PC-3 (cell line): ENCODE measurements at regions not wholly inside any gene's neighbourhood (a gene's known extent, or its start where the extent isn't known, plus 50 kb on each side); places are given as distances from the start of the nearest gene placed in this dataset.

Experiments used
- ATAC-seq: fragments of 200-7000 bp; cut with Tn5 transposase; 2 replicates; pipeline ENCODE4 v1.9.1; 2020; ENCODE audit warnings: mild to moderate bottlenecking, moderate library complexity
- BruUV-seq: library from RNA; stranded (reverse); fragments of 400-500 nt; replicated peaks from 2 replicates; lab custom pipeline; 2021; lab: Mats Ljungman, UMichigan
- CTCF ChIA-PET: fragments of 300-600 bp; sonication (Branson Sonifier 250); formaldehyde crosslinking; loops from one replicate; lab custom pipeline; 2022; ENCODE audit warnings: antibody characterized with exemption; lab: Charles Lee
- POLR2A ChIA-PET: fragments of 300-600 bp; sonication (Branson Sonifier 250); formaldehyde crosslinking; loops from one replicate; lab custom pipeline; 2022; ENCODE audit warnings: antibody characterized with exemption; ENCODE audit not compliant: unreplicated experiment; lab: Charles Lee
- DNase-seq: peaks from one replicate; pipeline ENCODE4 v3.0.0-alpha.2; 2015
- H2AFZ ChIP-seq: fragments of 300-600 bp; sonication (generic); 2 replicates; pipeline ENCODE4 v1.6.0; 2016; ENCODE audit warnings: antibody characterized with exemption, low read length
- H3F3A ChIP-seq: fragments of 300-600 bp; sonication (generic); one replicate; pipeline ENCODE4 v1.6.0; 2017; ENCODE audit warnings: antibody characterized with exemption, low read length, control low read depth, mild to moderate bottlenecking; ENCODE audit not compliant: unreplicated experiment
- H3K27ac ChIP-seq: fragments of 300-600 bp; sonication (generic); 2 replicates; pipeline ENCODE4 v1.5.1; 2016; ENCODE audit warnings: mild to moderate bottlenecking, low read length
- H3K27me3 ChIP-seq: fragments of 300-600 bp; sonication (generic); 2 replicates; pipeline ENCODE4 v1.6.1; 2016; ENCODE audit warnings: low read length, mixed read lengths
- H3K36me3 ChIP-seq: fragments of 300-600 bp; sonication (generic); 2 replicates; pipeline ENCODE4 v1.6.1; 2016; ENCODE audit warnings: low read depth, mixed run types, low read length, mixed read lengths
- H3K4me1 ChIP-seq: fragments of 300-600 bp; sonication (generic); 2 replicates; pipeline ENCODE4 v1.5.1; 2016; ENCODE audit warnings: low read length; ENCODE audit not compliant: insufficient read depth
- H3K4me2 ChIP-seq: fragments of 300-600 bp; sonication (generic); 2 replicates; pipeline ENCODE4 v1.6.0; 2016; ENCODE audit warnings: low read length
- H3K4me3 ChIP-seq: fragments of 300-600 bp; sonication (generic); 2 replicates; pipeline ENCODE4 v1.5.1; 2016; ENCODE audit warnings: mild to moderate bottlenecking, low read length, mixed read lengths
- H3K79me2 ChIP-seq: fragments of 300-600 bp; sonication (generic); 2 replicates; pipeline ENCODE4 v1.6.1; 2017; ENCODE audit warnings: low read length, mixed read lengths
- H3K9ac ChIP-seq: fragments of 300-600 bp; sonication (generic); 2 replicates; pipeline ENCODE4 v1.6.0; 2016; ENCODE audit warnings: mild to moderate bottlenecking, low read length
- H3K9me2 ChIP-seq: fragments of 300-600 bp; sonication (generic); replicated peaks from 2 replicates; pipeline ENCODE4 v1.6.1; 2016; ENCODE audit warnings: mixed run types, low read length, mixed read lengths
- H3K9me3 ChIP-seq: fragments of 300-600 bp; sonication (generic); 2 replicates; pipeline ENCODE4 v1.6.1; 2016; ENCODE audit warnings: low read length, mixed read lengths
- H4K20me1 ChIP-seq: fragments of 300-600 bp; sonication (generic); 2 replicates; pipeline ENCODE4 v1.6.1; 2016; ENCODE audit warnings: low read length, mixed read lengths
- CTCF ChIP-seq: fragments of 300-600 bp; sonication (generic); conservative IDR thresholded peaks from 2 replicates; pipeline ENCODE4 v1.5.1; 2017; ENCODE audit warnings: antibody characterized with exemption, low read depth, mild to moderate bottlenecking, low read length
- EZH2 ChIP-seq: fragments of 300-600 bp; sonication (generic); IDR thresholded peaks from one replicate; pipeline ENCODE4 v1.6.1; 2017; ENCODE audit warnings: antibody characterized with exemption, mild to moderate bottlenecking, low read length; ENCODE audit not compliant: unreplicated experiment
- EZH2phosphoT487 ChIP-seq: fragments of 300-600 bp; sonication (generic); IDR thresholded peaks from 2 replicates; pipeline ENCODE4 v1.6.1; 2018; ENCODE audit warnings: mild to moderate bottlenecking, antibody characterized with exemption, low read length, borderline replicate concordance
- intact Hi-C: fragments of 100-400 bp; cut with micrococcal nuclease; formaldehyde crosslinking; loops from 2 replicates; pipeline ENCODE4 v1.9.0; 2023

- Histone ChIP-seq H3K4me3 (no peak overlapping the region), H3K36me3 (no peaks in the 10 kb centered on the region), H3F3A (no peaks in the 10 kb centered on the region), H3K79me2 (no peaks in the 10 kb centered on the region), H2AFZ (no peak overlapping the region), H3K27ac (no peak overlapping the region), H3K4me1 (no peaks in the 10 kb centered on the region), H4K20me1 (no peaks in the 10 kb centered on the region), H3K4me2 (no peak overlapping the region), H3K9ac (no peak overlapping the region), H3K9me2 (no peaks in the 10 kb centered on the region), H3K9me3 (no peaks in the 10 kb centered on the region), H3K27me3 (peaks cover 24% of the 10 kb centered on the region)
- DNase-seq (no peak), ATAC-seq (no peak)
- intact Hi-C loops = no loop called here
- no TSS peak for BruUV-seq
- TF ChIP-seq EZH2 (no peak), EZH2phosphoT487 (no peak), CTCF (no peak)
- POLR2A ChIA-PET = no interaction called here
- CTCF ChIA-PET = no interaction called here
These were observed 221.7 kb upstream of the NAV3 start for GRCh38 chr12:77609016-77609415.

GRCh38 chr12:77608271-77608824, 222.3 kb upstream of the NAV3 start:
- ChIA-PET CTCF (no interaction called here), POLR2A (no interaction called here)
- Histone ChIP-seq H3K4me2 (no peak overlapping the region), H3K79me2 (no peaks in the 10 kb centered on the region), H3K9me2 (no peaks in the 10 kb centered on the region), H2AFZ (no peak overlapping the region), H3K36me3 (no peaks in the 10 kb centered on the region), H3K9ac (no peak overlapping the region), H3K4me1 (no peaks in the 10 kb centered on the region), H3K9me3 (no peaks in the 10 kb centered on the region), H3F3A (no peaks in the 10 kb centered on the region), H3K4me3 (no peak overlapping the region), H3K27ac (no peak overlapping the region), H4K20me1 (no peaks in the 10 kb centered on the region), H3K27me3 (peaks cover 18% of the 10 kb centered on the region; the same call in 1 of the 2 replicates)
- BruUV-seq = no TSS peak
- no peak for DNase-seq
- intact Hi-C loops = no loop called here
- no peak for ATAC-seq
- TF ChIP-seq CTCF = no peak
- no peak for TF ChIP-seq EZH2phosphoT487

GRCh38 chr12:77606348-77606747, 224.3 kb upstream of the NAV3 start:
- Histone ChIP-seq H4K20me1 (no peaks in the 10 kb centered on the region), H3K27ac (no peak overlapping the region), H3K9me3 (no peaks in the 10 kb centered on the region), H3K4me1 (no peaks in the 10 kb centered on the region), H3F3A (no peaks in the 10 kb centered on the region), H3K36me3 (no peaks in the 10 kb centered on the region), H3K27me3 (peaks cover 13% of the 10 kb centered on the region), H3K9me2 (no peaks in the 10 kb centered on the region), H3K9ac (no peak overlapping the region), H3K4me2 (no peak overlapping the region), H3K4me3 (no peak overlapping the region), H2AFZ (no peak overlapping the region), H3K79me2 (no peaks in the 10 kb centered on the region)
- no peak for ATAC-seq
- CTCF ChIA-PET = no interaction called here
- no peak for DNase-seq
- BruUV-seq = no TSS peak
- POLR2A ChIA-PET = no interaction called here
- intact Hi-C loops = no loop called here
- TF ChIP-seq EZH2 (no peak), CTCF (no peak), EZH2phosphoT487 (no peak)
